ENCODE measurements at regions not wholly inside any gene's neighbourhood (a gene's known extent, or its start where the extent isn't known, plus 50 kb on each side); places are given as distances from the start of the nearest gene placed in this dataset.

DNA sequence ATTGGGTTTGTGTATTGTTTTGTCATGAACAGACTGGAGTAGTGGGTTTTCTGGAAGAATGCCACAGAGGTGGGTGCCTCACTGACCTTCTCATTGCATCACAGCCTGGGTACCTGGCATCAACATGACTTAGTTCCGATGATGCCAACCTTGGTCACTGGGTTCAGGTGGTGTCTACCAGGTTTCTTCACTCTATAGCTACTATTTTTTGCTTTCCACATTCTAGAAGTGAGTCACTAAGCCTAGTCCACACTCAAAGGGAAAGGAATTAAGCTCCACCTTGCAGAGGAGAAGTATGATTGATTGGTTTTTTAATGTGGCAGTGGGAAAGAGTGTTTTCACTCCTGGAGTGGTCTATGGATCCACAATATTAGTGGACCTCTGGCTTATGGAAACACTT, 391.9 kb downstream of the DMRT2 start:
- no peak overlapping the region for H3K4me2 ChIP-seq
- no peaks in the 10 kb centered on the region for H3K4me1 ChIP-seq
- H3K9me3 ChIP-seq (replicated peaks in 1 of 11) = no peaks in the 10 kb centered on the region
- no peak overlapping the region for H3K27ac ChIP-seq
- H3K9ac ChIP-seq = no peak overlapping the region
- no peaks in the 10 kb centered on the region for H4K20me1 ChIP-seq
- no peak overlapping the region for H3K4me3 ChIP-seq
- no peaks in the 10 kb centered on the region for H3K27me3 ChIP-seq
- TF ChIP-seq Cebpa-rat (IDR thresholded peaks at IDR 0.05) = no peak
- no peaks in the 10 kb centered on the region for H3K36me3 ChIP-seq

DNA sequence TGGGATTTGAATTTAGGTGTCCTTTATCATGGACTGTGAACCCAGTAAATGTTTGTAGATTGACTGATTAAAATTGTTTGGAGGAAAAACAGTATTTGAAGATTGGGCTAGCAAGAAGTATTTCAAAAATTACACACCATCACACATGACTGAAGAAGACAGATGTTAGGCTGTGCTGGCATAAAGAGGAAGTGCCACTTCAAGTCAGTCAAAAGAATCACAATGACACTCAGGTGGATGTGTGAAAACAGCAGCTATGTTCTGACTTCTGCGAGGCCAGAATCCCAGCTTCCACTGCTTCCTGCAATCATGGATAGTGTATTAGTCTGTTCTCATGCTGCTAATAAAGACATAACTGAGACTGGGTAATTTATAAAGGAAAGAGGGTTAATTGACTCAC, 393.3 kb downstream of the DMRT2 start:
- Histone ChIP-seq H3K27me3 (no peaks in the 10 kb centered on the region), H3K4me1 (peaks cover 0 to 7% (median 0%) of the 10 kb centered on the region in 10 experiments; a peak in 4 of 20 replicates), H3K36me3 (no peaks in the 10 kb centered on the region), H3K4me2 (no peak overlapping the region), H4K20me1 (no peaks in the 10 kb centered on the region), H3K9ac (no peak overlapping the region), H3K4me3 (no peak overlapping the region), H3K27ac (no peak overlapping the region), H3K9me3 (replicated peaks in 1 of 11) (no peaks in the 10 kb centered on the region)
- no peak for TF ChIP-seq Cebpa-rat (IDR thresholded peaks at IDR 0.05)

DNA sequence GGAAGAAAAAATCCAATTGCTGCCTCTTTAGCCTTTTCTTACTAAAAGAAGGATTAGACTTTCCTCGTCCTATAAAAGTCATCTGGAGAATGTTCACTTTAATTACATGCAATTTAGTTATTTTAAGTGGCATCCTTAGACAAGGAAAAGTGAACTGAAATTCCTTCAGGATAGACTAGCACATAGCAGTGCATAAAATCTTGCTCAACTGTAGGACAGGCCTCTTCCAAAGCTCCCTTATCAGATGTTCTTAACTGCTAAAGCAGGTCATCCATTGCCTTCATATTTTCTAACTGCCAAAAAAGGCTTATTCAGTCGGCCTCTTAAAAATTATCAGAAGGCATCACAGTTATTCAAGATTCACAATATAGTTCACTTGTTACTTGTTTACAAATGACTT, 396.5 kb downstream of the DMRT2 start:
- no peaks in the 10 kb centered on the region for H3K27me3 ChIP-seq
- no peak overlapping the region for H3K27ac ChIP-seq

DNA sequence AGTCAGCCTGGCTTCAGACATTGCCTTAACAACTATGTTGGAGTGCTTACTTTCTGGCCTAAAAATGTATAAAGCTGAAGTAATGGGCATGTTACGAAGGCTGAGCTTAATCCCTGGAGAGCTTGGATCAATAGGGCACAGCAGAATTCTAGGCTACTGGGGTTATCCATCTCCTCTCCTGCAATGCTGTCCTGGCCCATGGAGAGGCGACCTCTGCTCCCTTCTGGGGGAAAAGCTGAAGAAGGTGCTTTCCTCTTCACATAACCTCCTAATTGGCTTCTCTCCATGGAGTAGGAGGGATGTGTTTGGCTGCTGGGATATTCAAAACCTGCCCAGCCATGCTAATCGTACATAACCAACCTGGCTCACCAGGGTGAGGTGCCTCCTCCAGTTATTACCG, 403.5 kb downstream of the DMRT2 start:
- Histone ChIP-seq H3K27me3 (no peaks in the 10 kb centered on the region), H3K27ac (no peak overlapping the region), H3K4me2 (no peak overlapping the region)

More for the DNA sequence above, 396.5 kb downstream of the DMRT2 start:
- H3K36me3 ChIP-seq = no peaks in the 10 kb centered on the region
- H3K4me2 ChIP-seq = no peak overlapping the region
- H3K9ac ChIP-seq = no peak overlapping the region
- H3K9me3 ChIP-seq (replicated peaks in 1 of 11) = no peaks in the 10 kb centered on the region
- peaks cover 0 to 7% (median 0%) of the 10 kb centered on the region in 10 experiments; a peak in 4 of 20 replicates for H3K4me1 ChIP-seq
- no peak for TF ChIP-seq Cebpa-rat (IDR thresholded peaks at IDR 0.05)
- H3K4me3 ChIP-seq = no peak overlapping the region
- H4K20me1 ChIP-seq = no peaks in the 10 kb centered on the region

DNA sequence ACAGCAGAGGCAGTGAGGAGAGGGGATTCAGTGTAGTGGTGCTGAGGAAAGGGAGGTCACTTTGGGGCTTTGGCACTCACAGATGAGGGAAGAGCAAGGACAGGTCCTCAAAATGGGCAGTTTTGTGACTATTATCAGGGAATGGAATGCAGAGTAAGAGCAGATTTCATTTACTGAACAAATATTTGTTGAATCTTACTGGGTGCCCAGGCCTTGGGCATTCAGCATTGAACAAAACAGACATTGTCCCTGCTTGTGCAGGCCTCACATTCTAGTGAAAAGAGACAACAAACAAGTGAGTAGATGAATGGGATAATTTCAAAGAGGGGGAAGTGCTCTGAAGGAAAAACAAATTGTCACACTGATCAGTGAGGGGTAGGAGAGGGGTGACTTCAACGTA, 404.1 kb downstream of the DMRT2 start:
- Histone ChIP-seq H4K20me1 (no peaks in the 10 kb centered on the region), H3K36me3 (no peaks in the 10 kb centered on the region), H3K4me3 (no peak overlapping the region), H3K27me3 (no peaks in the 10 kb centered on the region), H3K9me3 (replicated peaks in 1 of 11) (no peaks in the 10 kb centered on the region), H3K4me1 (peaks cover 0 to 18% (median 12%) of the 10 kb centered on the region in 10 experiments; a peak in 12 of 20 replicates), H3K9ac (no peak overlapping the region), H3K4me2 (peak overlapping the region in 4 of 11 experiments; percentile 3 to 25 (median 21); a peak in 4 of 22 replicates), H3K27ac (peak overlapping the region in 3 of 11 experiments; percentile 1 to 18 (median 15); a peak in 1 of 22 replicates)
- no peak for TF ChIP-seq Cebpa-rat (IDR thresholded peaks at IDR 0.05)

More for the DNA sequence above, 403.5 kb downstream of the DMRT2 start:
- no peak overlapping the region for H3K4me3 ChIP-seq
- no peaks in the 10 kb centered on the region for H4K20me1 ChIP-seq
- TF ChIP-seq Cebpa-rat (IDR thresholded peaks at IDR 0.05) = no peak
- H3K4me1 ChIP-seq = peaks cover 0 to 18% (median 12%) of the 10 kb centered on the region in 10 experiments; a peak in 12 of 20 replicates
- no peaks in the 10 kb centered on the region for H3K36me3 ChIP-seq
- H3K9me3 ChIP-seq (replicated peaks in 1 of 11) = no peaks in the 10 kb centered on the region
- no peak overlapping the region for H3K9ac ChIP-seq

DNA sequence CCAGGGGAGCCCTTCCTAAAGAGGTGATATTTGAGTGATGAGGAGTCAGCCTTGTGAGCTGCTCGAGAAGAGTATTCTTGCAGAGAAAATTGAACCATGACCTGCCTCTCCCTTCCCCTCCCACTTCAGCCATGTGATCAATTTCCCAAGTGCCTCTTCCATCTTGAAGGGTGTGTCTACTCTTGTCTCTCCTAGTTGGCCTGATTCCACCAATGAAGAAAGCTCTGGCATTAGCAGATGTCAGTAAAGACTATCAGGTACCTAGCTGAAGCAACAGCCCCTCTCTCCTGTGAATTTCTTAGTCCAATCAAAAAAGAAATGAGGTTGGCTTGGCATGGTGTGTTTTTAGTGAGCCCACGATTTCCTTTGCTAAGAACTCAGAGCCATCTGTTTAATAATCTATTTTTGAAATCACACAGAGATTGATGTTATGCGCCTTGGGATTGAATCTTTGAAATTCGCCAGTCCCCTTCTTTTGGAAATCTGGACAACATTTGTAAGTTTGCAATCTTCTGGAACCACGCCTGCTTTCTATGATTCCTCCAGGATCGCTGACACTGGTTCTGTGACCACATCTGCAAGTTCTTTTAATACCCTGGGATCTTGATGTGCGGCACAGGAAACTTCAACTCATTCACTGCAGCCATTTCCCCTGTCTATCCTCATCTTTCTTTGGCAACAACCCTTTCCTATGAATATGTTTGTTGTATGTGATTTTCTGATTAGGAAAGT, 404.6 kb downstream of the DMRT2 start:
- Histone ChIP-seq H3K9ac (no peak overlapping the region), H3K4me2 (peak overlapping the region in 10 of 11 experiments; percentile 1 to 33 (median 17); a peak in 10 of 22 replicates), H3K4me3 (no peak overlapping the region), H3K27me3 (no peaks in the 10 kb centered on the region), H3K27ac (peak overlapping the region in 3 of 11 experiments; percentile 1 to 18 (median 15); a peak in 2 of 22 replicates), H3K9me3 (replicated peaks in 1 of 11) (no peaks in the 10 kb centered on the region), H3K4me1 (peaks cover 0 to 18% (median 12%) of the 10 kb centered on the region in 10 experiments; a peak in 12 of 20 replicates), H4K20me1 (no peaks in the 10 kb centered on the region), H3K36me3 (no peaks in the 10 kb centered on the region)
- no peak for TF ChIP-seq Cebpa-rat (IDR thresholded peaks at IDR 0.05)

DNA sequence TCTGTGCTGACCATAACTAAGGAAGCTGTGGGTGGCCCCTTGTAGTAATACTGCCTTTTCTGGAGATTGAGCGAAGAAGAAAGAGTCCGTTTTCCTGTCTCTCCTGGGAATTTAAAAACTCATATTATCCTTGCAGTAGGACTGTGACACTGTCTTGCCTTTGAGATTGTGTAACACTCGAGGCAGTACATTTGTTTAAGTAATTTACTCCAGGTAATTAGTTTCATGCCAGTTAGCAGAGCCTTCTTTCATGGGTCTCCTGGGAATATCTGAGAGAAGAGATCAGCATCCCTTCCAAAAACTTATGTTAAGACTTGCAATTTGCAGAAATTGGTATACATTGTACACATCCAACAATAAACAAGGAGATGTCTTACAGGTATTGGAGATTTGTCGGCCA, 405.6 kb downstream of the DMRT2 start:
- Histone ChIP-seq H3K4me3 (no peak overlapping the region), H3K9me3 (replicated peaks in 1 of 11) (no peaks in the 10 kb centered on the region), H3K4me2 (peak overlapping the region in 7 of 11 experiments; percentile 1 to 25 (median 17); a peak in 4 of 22 replicates), H3K9ac (no peak overlapping the region), H3K27me3 (no peaks in the 10 kb centered on the region), H4K20me1 (no peaks in the 10 kb centered on the region), H3K27ac (peak overlapping the region in 2 of 11 experiments; percentile 14 to 17; a peak in 1 of 22 replicates), H3K4me1 (peaks cover 0 to 18% (median 12%) of the 10 kb centered on the region in 10 experiments; a peak in 12 of 20 replicates), H3K36me3 (no peaks in the 10 kb centered on the region)
- no peak for TF ChIP-seq Cebpa-rat (IDR thresholded peaks at IDR 0.05)

DNA sequence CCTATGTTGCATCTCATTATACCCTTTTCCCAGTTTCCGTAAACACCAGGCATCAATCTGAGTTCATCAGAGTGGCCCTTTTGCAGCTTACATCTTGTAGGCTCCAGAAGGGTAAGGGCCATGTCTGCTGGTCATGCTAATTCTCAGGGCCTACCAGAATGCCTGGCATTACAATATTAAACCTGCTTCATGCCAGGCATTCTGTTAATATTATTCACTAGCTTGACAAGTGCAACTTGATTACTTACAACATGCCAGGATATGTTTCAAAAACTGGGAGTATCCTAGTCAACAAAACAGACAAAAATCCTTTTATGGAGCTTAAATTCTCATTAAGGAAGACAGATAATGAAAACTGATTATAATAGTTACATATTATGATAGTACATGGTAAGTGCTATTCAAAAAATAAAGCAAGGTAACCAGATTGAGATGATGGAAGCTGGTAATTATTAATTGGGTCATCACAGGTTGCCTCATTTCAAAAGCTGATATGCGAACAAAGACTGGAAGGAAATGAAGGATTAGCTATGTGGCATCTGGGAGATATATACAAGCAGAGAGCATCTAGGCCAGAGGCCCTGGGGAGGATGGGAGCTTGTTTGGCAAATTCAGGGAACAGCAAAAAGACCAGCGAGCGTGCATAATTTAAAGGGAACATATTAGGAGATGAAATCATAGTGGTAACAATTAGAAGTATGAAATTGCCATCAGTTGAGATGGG, 406.3 kb downstream of the DMRT2 start:
- H3K4me3 ChIP-seq = no peak overlapping the region
- no peaks in the 10 kb centered on the region for H3K27me3 ChIP-seq
- TF ChIP-seq Cebpa-rat (IDR thresholded peaks at IDR 0.05) = no peak

DNA sequence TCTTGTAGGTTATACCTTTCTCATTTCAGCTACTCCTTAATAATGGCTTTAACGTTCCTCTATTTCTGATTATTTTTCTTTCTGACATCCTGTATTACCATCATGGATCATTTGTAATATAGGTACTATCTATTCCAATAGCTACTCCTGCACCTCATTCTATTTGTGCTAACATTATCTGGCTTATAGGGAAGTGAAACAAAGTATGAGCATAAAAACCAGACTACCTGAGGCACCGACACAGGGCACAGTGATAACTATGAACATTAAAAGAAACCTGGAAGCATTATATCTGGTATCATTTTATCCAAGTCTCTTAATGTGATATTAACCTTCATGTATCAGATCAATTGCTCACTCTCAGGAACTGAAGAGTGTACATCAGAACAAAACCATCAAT, 407.3 kb downstream of the DMRT2 start:
- peaks cover 0 to 18% (median 12%) of the 10 kb centered on the region in 10 experiments; a peak in 12 of 20 replicates for H3K4me1 ChIP-seq
- no peaks in the 10 kb centered on the region for H4K20me1 ChIP-seq
- TF ChIP-seq Cebpa-rat (IDR thresholded peaks at IDR 0.05) = no peak
- no peak overlapping the region for H3K9ac ChIP-seq
- no peak overlapping the region for H3K4me2 ChIP-seq
- H3K27me3 ChIP-seq = no peaks in the 10 kb centered on the region
- no peaks in the 10 kb centered on the region for H3K36me3 ChIP-seq
- H3K4me3 ChIP-seq = no peak overlapping the region
- no peak overlapping the region for H3K27ac ChIP-seq
- no peaks in the 10 kb centered on the region for H3K9me3 ChIP-seq (replicated peaks in 1 of 11)

More for the DNA sequence above, 406.3 kb downstream of the DMRT2 start:
- Histone ChIP-seq H3K36me3 (no peaks in the 10 kb centered on the region), H3K4me1 (peaks cover 0 to 18% (median 12%) of the 10 kb centered on the region in 10 experiments; a peak in 12 of 20 replicates), H3K4me2 (no peak overlapping the region), H3K9ac (no peak overlapping the region), H3K9me3 (replicated peaks in 1 of 11) (no peaks in the 10 kb centered on the region), H3K27ac (no peak overlapping the region), H4K20me1 (no peaks in the 10 kb centered on the region)
